ENCODE measurements at regions not wholly inside any gene's neighbourhood (a gene's known extent, or its start where the extent isn't known, plus 50 kb on each side); places are given as distances from the start of the nearest gene placed in this dataset.

- H3K27me3 Mint-ChIP-seq (ENCODE audit: unreplicated experiment), result no peaks in the 10 kb centered on the region
- no peaks in the 10 kb centered on the region for H3K36me3 Mint-ChIP-seq (ENCODE audit: low read depth, unreplicated experiment)
- H3K4me1 Mint-ChIP-seq (ENCODE audit: unreplicated experiment), result peaks cover 8% of the 10 kb centered on the region
- H3K9me3 Mint-ChIP-seq (ENCODE audit: unreplicated experiment), result no peaks in the 10 kb centered on the region
- DNase-seq (ENCODE audit: low spot score), result no peak
- no peak overlapping the region for H3K27ac Mint-ChIP-seq (ENCODE audit: unreplicated experiment)
- H3K4me3 Mint-ChIP-seq (ENCODE audit: unreplicated experiment), result no peak overlapping the region
- no peak for TF ChIP-seq CTCF (IDR thresholded peaks at IDR 0.05; ENCODE audit: unreplicated experiment)
Measured at GRCh38 chr11:115999437-115999836, 495.2 kb upstream of the CADM1 start.

GRCh38 chr11:115996808-115997188, 492.6 kb upstream of the CADM1 start:
- H3K4me3 Mint-ChIP-seq (ENCODE audit: unreplicated experiment), result no peak overlapping the region
- DNase-seq (ENCODE audit: low spot score), result no peak
- no peak overlapping the region for H3K27ac Mint-ChIP-seq (ENCODE audit: unreplicated experiment)
- peaks cover 8% of the 10 kb centered on the region for H3K4me1 Mint-ChIP-seq (ENCODE audit: unreplicated experiment)
- no peaks in the 10 kb centered on the region for H3K36me3 Mint-ChIP-seq (ENCODE audit: low read depth, unreplicated experiment)
- H3K9me3 Mint-ChIP-seq (ENCODE audit: unreplicated experiment), result no peaks in the 10 kb centered on the region
- TF ChIP-seq CTCF (IDR thresholded peaks at IDR 0.05; ENCODE audit: unreplicated experiment), result no peak
- no peaks in the 10 kb centered on the region for H3K27me3 Mint-ChIP-seq (ENCODE audit: unreplicated experiment)

- DNase-seq (ENCODE audit: low spot score), result no peak
- Mint-ChIP-seq H3K27me3 (ENCODE audit: unreplicated experiment) (no peaks in the 10 kb centered on the region), H3K9me3 (ENCODE audit: unreplicated experiment) (no peaks in the 10 kb centered on the region), H3K27ac (ENCODE audit: unreplicated experiment) (no peak overlapping the region), H3K4me3 (ENCODE audit: unreplicated experiment) (no peak overlapping the region), H3K4me1 (ENCODE audit: unreplicated experiment) (peaks cover 8% of the 10 kb centered on the region), H3K36me3 (ENCODE audit: low read depth, unreplicated experiment) (no peaks in the 10 kb centered on the region)
- no peak for TF ChIP-seq CTCF (IDR thresholded peaks at IDR 0.05; ENCODE audit: unreplicated experiment)
Measured at GRCh38 chr11:115996125-115996807, 492.1 kb upstream of the CADM1 start.

GRCh38 chr11:115993590-115993989, 489.4 kb upstream of the CADM1 start:
- no peak for DNase-seq (ENCODE audit: low spot score)
- Mint-ChIP-seq H3K4me3 (ENCODE audit: unreplicated experiment) (no peak overlapping the region), H3K4me1 (ENCODE audit: unreplicated experiment) (peaks cover 8% of the 10 kb centered on the region), H3K27ac (ENCODE audit: unreplicated experiment) (no peak overlapping the region), H3K9me3 (ENCODE audit: unreplicated experiment) (no peaks in the 10 kb centered on the region), H3K36me3 (ENCODE audit: low read depth, unreplicated experiment) (no peaks in the 10 kb centered on the region), H3K27me3 (ENCODE audit: unreplicated experiment) (no peaks in the 10 kb centered on the region)
- TF ChIP-seq CTCF (IDR thresholded peaks at IDR 0.05; ENCODE audit: unreplicated experiment), result no peak

- H3K36me3 Mint-ChIP-seq (ENCODE audit: low read depth, unreplicated experiment), result no peaks in the 10 kb centered on the region
- TF ChIP-seq CTCF (IDR thresholded peaks at IDR 0.05; ENCODE audit: unreplicated experiment), result peak; percentile 81
- H3K4me3 Mint-ChIP-seq (ENCODE audit: unreplicated experiment), result no peak overlapping the region
- H3K27me3 Mint-ChIP-seq (ENCODE audit: unreplicated experiment), result no peaks in the 10 kb centered on the region
- no peak overlapping the region for H3K27ac Mint-ChIP-seq (ENCODE audit: unreplicated experiment)
- no peaks in the 10 kb centered on the region for H3K9me3 Mint-ChIP-seq (ENCODE audit: unreplicated experiment)
- no peaks in the 10 kb centered on the region for H3K4me1 Mint-ChIP-seq (ENCODE audit: unreplicated experiment)
- peak; percentile 66 for DNase-seq (ENCODE audit: low spot score)
Measured at GRCh38 chr11:115990004-115990447, 485.8 kb upstream of the CADM1 start.

All from endothelial cell (in vitro differentiated cells).